T-helper 17 cell (primary cell): ENCODE measurements at regions not wholly inside any gene's neighbourhood (a gene's known extent, or its start where the extent isn't known, plus 50 kb on each side); places are given as distances from the start of the nearest gene placed in this dataset.

ENCODE experiments used
- ATAC-seq: fragments of 150-1000 bp; cut with Tn5 transposase; 2 replicates; pipeline ENCODE4 v1.10.0; 2021; ENCODE audit warnings: mild to moderate bottlenecking, moderate library complexity
- DNase-seq, 3 donors: peaks; one replicate each; pipeline versions ENCODE4 v3.0.0 to v3.0.0-alpha.2; 2020 to 2021
- H3K9me3 ChIP-seq: one replicate; pipeline ENCODE4 v1.7.0; 2013; ENCODE audit warnings: low read length, mild to moderate bottlenecking; ENCODE audit not compliant: control insufficient read depth, poor library complexity, severe bottlenecking
- H3K27ac Mint-ChIP-seq: one replicate; pipeline ENCODE4 v1.8.0; 2022; ENCODE audit warnings: mild to moderate bottlenecking, moderate library complexity, mixed read lengths
- H3K27me3 Mint-ChIP-seq: one replicate; pipeline ENCODE4 v1.8.0; 2022; ENCODE audit warnings: mixed read lengths
- H3K36me3 Mint-ChIP-seq: one replicate; pipeline ENCODE4 v1.8.0; 2022; ENCODE audit warnings: low read depth, mixed read lengths
- H3K4me1 Mint-ChIP-seq: one replicate; pipeline ENCODE4 v1.8.0; 2022; ENCODE audit warnings: mild to moderate bottlenecking, mixed read lengths
- H3K4me3 Mint-ChIP-seq: one replicate; pipeline ENCODE4 v1.8.0; 2022; ENCODE audit warnings: mild to moderate bottlenecking, moderate library complexity, mixed read lengths

GRCh38 chr7:67690700-67691099 lies 694.1 kb downstream of the TYW1 start:
- DNase-seq (no peak), ATAC-seq (no peak)
- Mint-ChIP-seq H3K4me3 (no peak overlapping the region), H3K36me3 (no peaks in the 10 kb centered on the region), H3K27me3 (no peaks in the 10 kb centered on the region), H3K4me1 (no peaks in the 10 kb centered on the region), H3K27ac (no peak overlapping the region)
- H3K9me3 ChIP-seq: no peaks in the 10 kb centered on the region

GRCh38 chr7:67692425-67692824 lies 695.8 kb downstream of the TYW1 start:
- no peaks in the 10 kb centered on the region for H3K4me1 Mint-ChIP-seq
- no peak for ATAC-seq

GRCh38 chr7:67696124-67696523 lies 699.5 kb downstream of the TYW1 start:
- ATAC-seq (no peak), DNase-seq (no peak)
- H3K9me3 ChIP-seq: no peaks in the 10 kb centered on the region
- Mint-ChIP-seq H3K4me1 (no peaks in the 10 kb centered on the region), H3K36me3 (no peaks in the 10 kb centered on the region), H3K27me3 (no peaks in the 10 kb centered on the region), H3K4me3 (no peak overlapping the region), H3K27ac (no peak overlapping the region)

More at GRCh38 chr7:67692425-67692824, 695.8 kb downstream of the TYW1 start:
- Mint-ChIP-seq H3K27ac (no peak overlapping the region), H3K4me3 (no peak overlapping the region), H3K36me3 (no peaks in the 10 kb centered on the region), H3K27me3 (no peaks in the 10 kb centered on the region)
- H3K9me3 ChIP-seq: no peaks in the 10 kb centered on the region
- no peak for DNase-seq

- DNase-seq (no peak), ATAC-seq (no peak)
- Mint-ChIP-seq H3K27ac (no peak overlapping the region), H3K36me3 (no peaks in the 10 kb centered on the region), H3K4me3 (no peak overlapping the region), H3K27me3 (no peaks in the 10 kb centered on the region), H3K4me1 (no peaks in the 10 kb centered on the region)
- H3K9me3 ChIP-seq: no peaks in the 10 kb centered on the region
Observed at GRCh38 chr7:67696878-67697277, 700.2 kb downstream of the TYW1 start.

GRCh38 chr7:67698354-67698753 lies 701.7 kb downstream of the TYW1 start:
- no peaks in the 10 kb centered on the region for H3K27me3 Mint-ChIP-seq
- H3K4me3 Mint-ChIP-seq: no peak overlapping the region
- no peaks in the 10 kb centered on the region for H3K9me3 ChIP-seq
- no peak for DNase-seq
- H3K36me3 Mint-ChIP-seq: no peaks in the 10 kb centered on the region
- no peak overlapping the region for H3K27ac Mint-ChIP-seq
- no peak for ATAC-seq
- no peaks in the 10 kb centered on the region for H3K4me1 Mint-ChIP-seq

GRCh38 chr7:67705850-67706249 lies 709.2 kb downstream of the TYW1 start:
- Mint-ChIP-seq H3K36me3 (no peaks in the 10 kb centered on the region), H3K27ac (no peak overlapping the region), H3K27me3 (no peaks in the 10 kb centered on the region), H3K4me1 (no peaks in the 10 kb centered on the region), H3K4me3 (no peak overlapping the region)
- H3K9me3 ChIP-seq: no peaks in the 10 kb centered on the region
- DNase-seq: no peak
- ATAC-seq: no peak

- Mint-ChIP-seq H3K27ac (no peak overlapping the region), H3K4me1 (no peaks in the 10 kb centered on the region), H3K4me3 (no peak overlapping the region), H3K27me3 (no peaks in the 10 kb centered on the region), H3K36me3 (no peaks in the 10 kb centered on the region)
- H3K9me3 ChIP-seq: no peaks in the 10 kb centered on the region
- DNase-seq: no peak
- no peak for ATAC-seq
Observed at GRCh38 chr7:67711706-67712105, 715.1 kb downstream of the TYW1 start.

- Mint-ChIP-seq H3K27ac (no peak overlapping the region), H3K27me3 (no peaks in the 10 kb centered on the region), H3K36me3 (no peaks in the 10 kb centered on the region), H3K4me1 (no peaks in the 10 kb centered on the region), H3K4me3 (no peak overlapping the region)
- H3K9me3 ChIP-seq: no peaks in the 10 kb centered on the region
- DNase-seq (no peak), ATAC-seq (no peak)
Observed at GRCh38 chr7:67713451-67714056, 716.9 kb downstream of the TYW1 start.

- no peak overlapping the region for H3K27ac Mint-ChIP-seq
- no peak overlapping the region for H3K4me3 Mint-ChIP-seq
- DNase-seq (no peak), ATAC-seq (no peak)
- no peaks in the 10 kb centered on the region for H3K9me3 ChIP-seq
- H3K27me3 Mint-ChIP-seq: no peaks in the 10 kb centered on the region
- H3K4me1 Mint-ChIP-seq: no peaks in the 10 kb centered on the region
- H3K36me3 Mint-ChIP-seq: no peaks in the 10 kb centered on the region
Observed at GRCh38 chr7:67716729-67717128, 720.1 kb downstream of the TYW1 start.

GRCh38 chr7:67723591-67723990 lies 727.0 kb downstream of the TYW1 start:
- ATAC-seq: no peak
- H3K9me3 ChIP-seq: no peaks in the 10 kb centered on the region
- Mint-ChIP-seq H3K4me1 (no peaks in the 10 kb centered on the region), H3K27ac (no peak overlapping the region), H3K27me3 (no peaks in the 10 kb centered on the region), H3K36me3 (no peaks in the 10 kb centered on the region), H3K4me3 (no peak overlapping the region)
- DNase-seq: no peak

- Mint-ChIP-seq H3K27ac (no peak overlapping the region), H3K4me3 (no peak overlapping the region), H3K4me1 (no peaks in the 10 kb centered on the region), H3K36me3 (no peaks in the 10 kb centered on the region), H3K27me3 (no peaks in the 10 kb centered on the region)
- ATAC-seq (no peak), DNase-seq (no peak)
- no peaks in the 10 kb centered on the region for H3K9me3 ChIP-seq
Observed at GRCh38 chr7:67724435-67724834, 727.8 kb downstream of the TYW1 start.

- Mint-ChIP-seq H3K4me3 (no peak overlapping the region), H3K27ac (no peak overlapping the region), H3K4me1 (no peaks in the 10 kb centered on the region), H3K36me3 (no peaks in the 10 kb centered on the region), H3K27me3 (no peaks in the 10 kb centered on the region)
- DNase-seq: no peak
- no peaks in the 10 kb centered on the region for H3K9me3 ChIP-seq
- ATAC-seq: no peak
Observed at GRCh38 chr7:67724955-67725354, 728.3 kb downstream of the TYW1 start.

GRCh38 chr7:67725423-67725822 lies 728.8 kb downstream of the TYW1 start:
- no peak for ATAC-seq
- no peaks in the 10 kb centered on the region for H3K4me1 Mint-ChIP-seq
- no peak for DNase-seq
- H3K9me3 ChIP-seq: no peaks in the 10 kb centered on the region
- H3K36me3 Mint-ChIP-seq: no peaks in the 10 kb centered on the region
- no peaks in the 10 kb centered on the region for H3K27me3 Mint-ChIP-seq
- no peak overlapping the region for H3K27ac Mint-ChIP-seq
- no peak overlapping the region for H3K4me3 Mint-ChIP-seq

GRCh38 chr7:67729771-67730170 lies 733.1 kb downstream of the TYW1 start:
- H3K27ac Mint-ChIP-seq: no peak overlapping the region
- no peaks in the 10 kb centered on the region for H3K9me3 ChIP-seq
- H3K4me3 Mint-ChIP-seq: no peak overlapping the region
- H3K27me3 Mint-ChIP-seq: no peaks in the 10 kb centered on the region
- H3K36me3 Mint-ChIP-seq: no peaks in the 10 kb centered on the region
- H3K4me1 Mint-ChIP-seq: no peaks in the 10 kb centered on the region
- no peak for DNase-seq
- no peak for ATAC-seq
